Astrocyte (in vitro differentiated cells and primary cell): ENCODE measurements at regions not wholly inside any gene's neighbourhood (a gene's known extent, or its start where the extent isn't known, plus 50 kb on each side); places are given as distances from the start of the nearest gene placed in this dataset.

Experiments
- DNase-seq: peaks from one replicate; pipeline ENCODE4 v3.0.0-alpha.2; 2010; ENCODE audit warnings: low read depth
- FAIRE-seq: peaks from 2 replicates; lab custom pipeline; 2011; peaks lifted over from hg19 to GRCh38; lab: Jason Lieb, UNC
- H2AFZ ChIP-seq: 2 replicates; pipeline ENCODE4 v1.6.0; 2012; ENCODE audit warnings: low read depth, low read length, inconsistent platforms
- H3K27ac ChIP-seq: 2 replicates; pipeline ENCODE4 v1.5.1; 2011; ENCODE audit warnings: low read depth, low read length, inconsistent platforms
- H3K27me3 ChIP-seq: 2 replicates; pipeline ENCODE4 v1.6.0; 2011; ENCODE audit warnings: low read length, inconsistent platforms; ENCODE audit not compliant: insufficient read depth
- H3K36me3 ChIP-seq: 2 replicates; pipeline ENCODE4 v1.5.1; 2011; ENCODE audit warnings: low read length, inconsistent platforms; ENCODE audit not compliant: insufficient read depth
- H3K4me1 ChIP-seq: 2 replicates; pipeline ENCODE4 v1.5.1; 2011; ENCODE audit warnings: low read length, inconsistent platforms; ENCODE audit not compliant: insufficient read depth
- H3K4me2 ChIP-seq: 2 replicates; pipeline ENCODE4 v1.6.0; 2012; ENCODE audit warnings: low read length, inconsistent platforms
- H3K4me3 ChIP-seq: 2 replicates; pipeline ENCODE4 v1.5.1; 2011; ENCODE audit warnings: low read depth, mild to moderate bottlenecking, low read length, inconsistent platforms; ENCODE audit not compliant: insufficient read depth
- H3K79me2 ChIP-seq: 2 replicates; pipeline ENCODE4 v1.6.0; 2012; ENCODE audit warnings: mild to moderate bottlenecking, low read length, inconsistent platforms; ENCODE audit not compliant: insufficient read depth
- H3K9ac ChIP-seq: 2 replicates; pipeline ENCODE4 v1.6.0; 2012; ENCODE audit warnings: mild to moderate bottlenecking, low read length, inconsistent platforms
- H3K9me3 ChIP-seq: 2 replicates; pipeline ENCODE4 v1.5.1; 2012; ENCODE audit warnings: low read depth, mild to moderate bottlenecking, low read length, inconsistent platforms; ENCODE audit not compliant: insufficient read depth
- H4K20me1 ChIP-seq: 2 replicates; pipeline ENCODE4 v1.6.0; 2012; ENCODE audit warnings: low read length, inconsistent platforms; ENCODE audit not compliant: insufficient read depth
- H3K27ac Mint-ChIP-seq: one replicate; pipeline ENCODE4 v1.8.0; 2021; ENCODE audit warnings: mild to moderate bottlenecking, mixed read lengths; ENCODE audit not compliant: unreplicated experiment
- H3K27me3 Mint-ChIP-seq: one replicate; pipeline ENCODE4 v1.8.0; 2021; ENCODE audit warnings: low read depth, mixed read lengths; ENCODE audit not compliant: unreplicated experiment
- H3K36me3 Mint-ChIP-seq: one replicate; pipeline ENCODE4 v1.8.0; 2021; ENCODE audit warnings: low read depth, mixed read lengths; ENCODE audit not compliant: unreplicated experiment
- H3K4me1 Mint-ChIP-seq: one replicate; pipeline ENCODE4 v1.8.0; 2021; ENCODE audit warnings: low read depth, mixed read lengths; ENCODE audit not compliant: unreplicated experiment
- H3K4me3 Mint-ChIP-seq: one replicate; pipeline ENCODE4 v1.8.0; 2021; ENCODE audit warnings: mild to moderate bottlenecking, moderate library complexity, mixed read lengths; ENCODE audit not compliant: unreplicated experiment
- H3K9me3 Mint-ChIP-seq: one replicate; pipeline ENCODE4 v1.8.0; 2021; ENCODE audit warnings: mild to moderate bottlenecking, mixed read lengths; ENCODE audit not compliant: unreplicated experiment
- CTCF ChIP-seq: IDR thresholded peaks from 2 replicates; pipeline ENCODE4 v1.5.1; 2011; ENCODE audit warnings: low read depth, mild to moderate bottlenecking, inconsistent platforms, low read length, moderate library complexity; ENCODE audit not compliant: insufficient read depth
- EZH2 ChIP-seq: IDR thresholded peaks from 2 replicates; pipeline ENCODE4 v1.6.1; 2012; ENCODE audit warnings: mild to moderate bottlenecking, low read length, inconsistent platforms; ENCODE audit not compliant: insufficient read depth

- Mint-ChIP-seq H3K27me3 (no peaks in the 10 kb centered on the region), H3K4me3 (no peak overlapping the region), H3K4me1 (peaks cover 32% of the 10 kb centered on the region), H3K27ac (no peak overlapping the region), H3K9me3 (no peaks in the 10 kb centered on the region), H3K36me3 (peaks cover 2% of the 10 kb centered on the region)
- TF ChIP-seq CTCF = no peak
- no peak for TF ChIP-seq EZH2
- Histone ChIP-seq H4K20me1 (no peaks in the 10 kb centered on the region), H3K9ac (no peak overlapping the region), H3K4me1 (peaks cover 3% of the 10 kb centered on the region), H3K27ac (no peak overlapping the region), H3K36me3 (no peaks in the 10 kb centered on the region), H3K79me2 (no peaks in the 10 kb centered on the region), H3K4me2 (no peak overlapping the region), H2AFZ (no peak overlapping the region), H3K27me3 (no peaks in the 10 kb centered on the region), H3K9me3 (no peaks in the 10 kb centered on the region), H3K4me3 (no peak overlapping the region)
- FAIRE-seq = no peak
- DNase-seq = peak; percentile 36
These were observed 140.5 kb upstream of the SGO1 start for GRCh38 chr3:20326541-20326940.

- Histone ChIP-seq H3K4me2 (no peak overlapping the region), H3K27me3 (no peaks in the 10 kb centered on the region), H3K9ac (no peak overlapping the region), H4K20me1 (no peaks in the 10 kb centered on the region), H3K4me1 (peaks cover 3% of the 10 kb centered on the region), H3K9me3 (no peaks in the 10 kb centered on the region), H3K79me2 (no peaks in the 10 kb centered on the region), H3K27ac (no peak overlapping the region), H3K36me3 (no peaks in the 10 kb centered on the region), H2AFZ (no peak overlapping the region), H3K4me3 (no peak overlapping the region)
- H3K9me3 Mint-ChIP-seq = no peaks in the 10 kb centered on the region
- no peak overlapping the region for H3K27ac Mint-ChIP-seq
- DNase-seq (no peak), FAIRE-seq (no peak)
- H3K4me1 Mint-ChIP-seq = peaks cover 30% of the 10 kb centered on the region
- peaks cover 2% of the 10 kb centered on the region for H3K36me3 Mint-ChIP-seq
- TF ChIP-seq EZH2 = no peak
- TF ChIP-seq CTCF = no peak
- no peaks in the 10 kb centered on the region for H3K27me3 Mint-ChIP-seq
- no peak overlapping the region for H3K4me3 Mint-ChIP-seq
These were observed 139.6 kb upstream of the SGO1 start for GRCh38 chr3:20325563-20325962.

- DNase-seq (peak; percentile 61), FAIRE-seq (no peak)
- Histone ChIP-seq H3K4me2 (no peak overlapping the region), H3K27ac (no peak overlapping the region), H3K36me3 (no peaks in the 10 kb centered on the region), H2AFZ (no peak overlapping the region), H3K9me3 (no peaks in the 10 kb centered on the region), H4K20me1 (no peaks in the 10 kb centered on the region), H3K27me3 (no peaks in the 10 kb centered on the region), H3K4me3 (no peak overlapping the region), H3K79me2 (no peaks in the 10 kb centered on the region), H3K9ac (no peak overlapping the region), H3K4me1 (peaks cover 3% of the 10 kb centered on the region)
- Mint-ChIP-seq H3K4me3 (no peak overlapping the region), H3K4me1 (peaks cover 33% of the 10 kb centered on the region), H3K27me3 (no peaks in the 10 kb centered on the region), H3K36me3 (peaks cover 2% of the 10 kb centered on the region), H3K9me3 (no peaks in the 10 kb centered on the region), H3K27ac (peak overlapping the region; percentile 12)
- TF ChIP-seq EZH2 (no peak), CTCF (no peak)
These were observed 138.9 kb upstream of the SGO1 start for GRCh38 chr3:20324664-20325478.
